ENCODE measurements at regions not wholly inside any gene's neighbourhood (a gene's known extent, or its start where the extent isn't known, plus 50 kb on each side); places are given as distances from the start of the nearest gene placed in this dataset.

- H3K4me2 ChIP-seq (ENCODE audit: insufficient read depth, low read length): no peak overlapping the region
- no peak overlapping the region for H2AFZ ChIP-seq (ENCODE audit: low read length)
- DNase-seq (ENCODE audit: insufficient read length, low spot score, missing footprints): peak; percentile 57
- TF ChIP-seq, protein P1, sequence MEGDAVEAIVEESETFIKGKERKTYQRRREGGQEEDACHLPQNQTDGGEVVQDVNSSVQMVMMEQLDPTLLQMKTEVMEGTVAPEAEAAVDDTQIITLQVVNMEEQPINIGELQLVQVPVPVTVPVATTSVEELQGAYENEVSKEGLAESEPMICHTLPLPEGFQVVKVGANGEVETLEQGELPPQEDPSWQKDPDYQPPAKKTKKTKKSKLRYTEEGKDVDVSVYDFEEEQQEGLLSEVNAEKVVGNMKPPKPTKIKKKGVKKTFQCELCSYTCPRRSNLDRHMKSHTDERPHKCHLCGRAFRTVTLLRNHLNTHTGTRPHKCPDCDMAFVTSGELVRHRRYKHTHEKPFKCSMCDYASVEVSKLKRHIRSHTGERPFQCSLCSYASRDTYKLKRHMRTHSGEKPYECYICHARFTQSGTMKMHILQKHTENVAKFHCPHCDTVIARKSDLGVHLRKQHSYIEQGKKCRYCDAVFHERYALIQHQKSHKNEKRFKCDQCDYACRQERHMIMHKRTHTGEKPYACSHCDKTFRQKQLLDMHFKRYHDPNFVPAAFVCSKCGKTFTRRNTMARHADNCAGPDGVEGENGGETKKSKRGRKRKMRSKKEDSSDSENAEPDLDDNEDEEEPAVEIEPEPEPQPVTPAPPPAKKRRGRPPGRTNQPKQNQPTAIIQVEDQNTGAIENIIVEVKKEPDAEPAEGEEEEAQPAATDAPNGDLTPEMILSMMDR (IDR thresholded peaks at IDR 0.05; ENCODE audit: extremely low read depth, low read depth, low read length): no peak
- no peaks in the 10 kb centered on the region for H3K4me1 ChIP-seq (ENCODE audit: insufficient read depth, low read length)
- no peaks in the 10 kb centered on the region for H3K36me3 ChIP-seq (ENCODE audit: insufficient read depth, low read length)
- no peaks in the 10 kb centered on the region for H3K27me3 ChIP-seq (ENCODE audit: insufficient read depth, low read length)
- H3K79me2 ChIP-seq (ENCODE audit: insufficient read depth, low read length): no peaks in the 10 kb centered on the region
- H3K4me3 ChIP-seq (ENCODE audit: insufficient read depth, low read length): no peak overlapping the region
- H3K9me3 ChIP-seq (ENCODE audit: low read depth, low read length): no peaks in the 10 kb centered on the region
- no peak overlapping the region for H3K27ac ChIP-seq (ENCODE audit: low read depth, low read length)
- H4K20me1 ChIP-seq (ENCODE audit: insufficient read depth, low read length): no peaks in the 10 kb centered on the region
Measured at GRCh38 chr12:93100610-93101009, 171.5 kb upstream of the EEA1 start.

DNA sequence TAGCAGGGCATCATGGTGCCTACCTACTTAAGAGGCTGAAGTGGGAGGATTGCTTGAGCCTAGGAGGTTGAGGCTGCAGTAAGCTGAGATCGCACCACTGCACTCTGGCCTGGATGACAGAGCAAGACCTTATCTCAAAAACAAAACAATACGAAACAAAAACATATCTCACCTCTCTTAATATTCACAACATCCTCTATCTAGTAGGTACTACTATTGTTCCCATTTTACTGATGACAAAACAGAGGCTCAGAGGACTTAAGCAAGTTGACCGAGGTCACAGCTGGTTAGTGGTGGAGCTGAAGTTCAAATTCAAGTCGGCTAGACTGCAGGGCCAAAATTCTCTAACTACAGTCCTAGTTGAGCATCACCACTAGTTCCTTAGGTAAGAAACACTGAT lies 172.3 kb upstream of the EEA1 start:
- Histone ChIP-seq H2AFZ (ENCODE audit: low read length) (no peak overlapping the region), H3K9me3 (ENCODE audit: low read depth, low read length) (no peaks in the 10 kb centered on the region), H3K4me1 (ENCODE audit: insufficient read depth, low read length) (no peaks in the 10 kb centered on the region), H3K27ac (ENCODE audit: low read depth, low read length) (no peak overlapping the region), H3K79me2 (ENCODE audit: insufficient read depth, low read length) (no peaks in the 10 kb centered on the region), H3K4me3 (ENCODE audit: insufficient read depth, low read length) (no peak overlapping the region), H3K27me3 (ENCODE audit: insufficient read depth, low read length) (no peaks in the 10 kb centered on the region), H3K36me3 (ENCODE audit: insufficient read depth, low read length) (no peaks in the 10 kb centered on the region), H4K20me1 (ENCODE audit: insufficient read depth, low read length) (no peaks in the 10 kb centered on the region), H3K4me2 (ENCODE audit: insufficient read depth, low read length) (no peak overlapping the region)
- TF ChIP-seq, protein P1 (IDR thresholded peaks at IDR 0.05; ENCODE audit: extremely low read depth, low read depth, low read length): no peak
- no peak for DNase-seq (ENCODE audit: insufficient read length, low spot score, missing footprints)

GRCh38 chr12:93102312-93102711 lies 173.2 kb upstream of the EEA1 start:
- H3K4me3 ChIP-seq (ENCODE audit: insufficient read depth, low read length): no peak overlapping the region
- TF ChIP-seq, protein P1 (IDR thresholded peaks at IDR 0.05; ENCODE audit: extremely low read depth, low read depth, low read length): no peak
- H4K20me1 ChIP-seq (ENCODE audit: insufficient read depth, low read length): no peaks in the 10 kb centered on the region

DNA sequence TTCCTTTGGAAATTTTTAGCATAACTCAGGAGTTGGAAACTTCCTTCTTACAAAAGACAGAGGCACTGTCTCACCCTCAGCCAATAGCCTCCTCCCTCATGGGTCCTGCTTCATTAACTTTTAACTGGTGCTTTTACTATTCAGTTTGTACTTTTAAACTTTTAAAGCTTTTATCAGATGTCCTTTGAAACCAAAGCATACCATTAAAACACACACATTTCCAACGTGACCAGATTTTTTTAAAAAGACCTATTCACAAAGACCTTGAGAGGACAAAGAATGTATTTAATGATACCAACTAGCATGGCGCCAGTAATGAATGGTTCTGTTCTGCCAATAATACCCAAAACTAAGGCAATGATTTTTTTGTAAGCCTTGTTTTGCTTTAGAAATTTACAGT lies 173.6 kb upstream of the EEA1 start:
- Histone ChIP-seq H4K20me1 (ENCODE audit: insufficient read depth, low read length) (no peaks in the 10 kb centered on the region), H3K36me3 (ENCODE audit: insufficient read depth, low read length) (no peaks in the 10 kb centered on the region), H3K27me3 (ENCODE audit: insufficient read depth, low read length) (no peaks in the 10 kb centered on the region), H2AFZ (ENCODE audit: low read length) (no peak overlapping the region), H3K9me3 (ENCODE audit: low read depth, low read length) (no peaks in the 10 kb centered on the region), H3K79me2 (ENCODE audit: insufficient read depth, low read length) (no peaks in the 10 kb centered on the region), H3K4me2 (ENCODE audit: insufficient read depth, low read length) (no peak overlapping the region), H3K27ac (ENCODE audit: low read depth, low read length) (no peak overlapping the region), H3K4me1 (ENCODE audit: insufficient read depth, low read length) (peaks cover under 1% of the 10 kb centered on the region), H3K4me3 (ENCODE audit: insufficient read depth, low read length) (no peak overlapping the region)
- no peak for DNase-seq (ENCODE audit: insufficient read length, low spot score, missing footprints)
- TF ChIP-seq, protein P1 (IDR thresholded peaks at IDR 0.05; ENCODE audit: extremely low read depth, low read depth, low read length): no peak

More at GRCh38 chr12:93102312-93102711, 173.2 kb upstream of the EEA1 start:
- no peak overlapping the region for H3K4me2 ChIP-seq (ENCODE audit: insufficient read depth, low read length)
- H3K36me3 ChIP-seq (ENCODE audit: insufficient read depth, low read length): no peaks in the 10 kb centered on the region
- no peak overlapping the region for H3K27ac ChIP-seq (ENCODE audit: low read depth, low read length)
- no peak overlapping the region for H2AFZ ChIP-seq (ENCODE audit: low read length)
- H3K4me1 ChIP-seq (ENCODE audit: insufficient read depth, low read length): no peaks in the 10 kb centered on the region
- H3K27me3 ChIP-seq (ENCODE audit: insufficient read depth, low read length): no peaks in the 10 kb centered on the region
- no peaks in the 10 kb centered on the region for H3K79me2 ChIP-seq (ENCODE audit: insufficient read depth, low read length)
- no peaks in the 10 kb centered on the region for H3K9me3 ChIP-seq (ENCODE audit: low read depth, low read length)
- DNase-seq (ENCODE audit: insufficient read length, low spot score, missing footprints): no peak

Measured in osteoblast (primary cell).